ENCODE measurements at regions not wholly inside any gene's neighbourhood (a gene's known extent, or its start where the extent isn't known, plus 50 kb on each side); places are given as distances from the start of the nearest gene placed in this dataset.

- no peaks in the 10 kb centered on the region for H3K36me3 ChIP-seq
- no peak for DNase-seq
- no peak overlapping the region for H3K27ac ChIP-seq
- H3K9me3 ChIP-seq: no peaks in the 10 kb centered on the region
- TF ChIP-seq EP300 (IDR thresholded peaks at IDR 0.05) (no peak), POLR2A (IDR thresholded peaks at IDR 0.05) (no peak), POLR2AphosphoS5 (IDR thresholded peaks at IDR 0.05) (no peak)
- TF ChIP-seq, protein P1, sequence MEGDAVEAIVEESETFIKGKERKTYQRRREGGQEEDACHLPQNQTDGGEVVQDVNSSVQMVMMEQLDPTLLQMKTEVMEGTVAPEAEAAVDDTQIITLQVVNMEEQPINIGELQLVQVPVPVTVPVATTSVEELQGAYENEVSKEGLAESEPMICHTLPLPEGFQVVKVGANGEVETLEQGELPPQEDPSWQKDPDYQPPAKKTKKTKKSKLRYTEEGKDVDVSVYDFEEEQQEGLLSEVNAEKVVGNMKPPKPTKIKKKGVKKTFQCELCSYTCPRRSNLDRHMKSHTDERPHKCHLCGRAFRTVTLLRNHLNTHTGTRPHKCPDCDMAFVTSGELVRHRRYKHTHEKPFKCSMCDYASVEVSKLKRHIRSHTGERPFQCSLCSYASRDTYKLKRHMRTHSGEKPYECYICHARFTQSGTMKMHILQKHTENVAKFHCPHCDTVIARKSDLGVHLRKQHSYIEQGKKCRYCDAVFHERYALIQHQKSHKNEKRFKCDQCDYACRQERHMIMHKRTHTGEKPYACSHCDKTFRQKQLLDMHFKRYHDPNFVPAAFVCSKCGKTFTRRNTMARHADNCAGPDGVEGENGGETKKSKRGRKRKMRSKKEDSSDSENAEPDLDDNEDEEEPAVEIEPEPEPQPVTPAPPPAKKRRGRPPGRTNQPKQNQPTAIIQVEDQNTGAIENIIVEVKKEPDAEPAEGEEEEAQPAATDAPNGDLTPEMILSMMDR (IDR thresholded peaks at IDR 0.05): no peak
- ATAC-seq (ENCODE audit: low FRiP score in 2 of 2): no peak
- H3K4me3 ChIP-seq: no peak overlapping the region
- no peaks in the 10 kb centered on the region for H3K4me1 ChIP-seq
- no peaks in the 10 kb centered on the region for H3K27me3 ChIP-seq
- WGBS, 2 donors: 61% methylated on average over 8 of the region's 8 CpGs
Observed at GRCh38 chr4:58749206-58749605, 1639.0 kb upstream of the IGFBP7 start.

DNA sequence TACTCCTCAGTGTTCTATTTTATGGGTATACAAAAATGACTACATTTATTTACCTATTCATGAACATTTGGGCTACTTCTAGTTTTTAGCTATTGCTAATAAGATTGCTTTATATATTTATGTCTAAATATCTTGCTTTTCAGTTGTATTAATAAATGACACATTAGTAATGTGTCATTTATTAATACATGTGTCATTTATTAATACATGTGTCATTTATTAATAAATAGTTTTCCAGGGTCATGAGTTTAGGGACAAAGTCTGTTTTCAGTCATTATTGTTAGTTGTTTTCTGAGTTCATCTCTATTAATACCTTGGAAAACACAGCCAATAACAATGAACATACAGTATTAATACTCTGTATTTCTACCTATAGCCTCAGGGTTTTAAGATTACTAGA is 1630.7 kb upstream of the IGFBP7 start:
- H3K4me3 ChIP-seq: no peak overlapping the region
- no peaks in the 10 kb centered on the region for H3K9me3 ChIP-seq
- TF ChIP-seq EP300 (IDR thresholded peaks at IDR 0.05) (no peak), POLR2A (IDR thresholded peaks at IDR 0.05) (no peak), POLR2AphosphoS5 (IDR thresholded peaks at IDR 0.05) (no peak)
- no peaks in the 10 kb centered on the region for H3K27me3 ChIP-seq
- H3K27ac ChIP-seq: no peak overlapping the region
- ATAC-seq (ENCODE audit: low FRiP score in 2 of 2) (no peak), DNase-seq (no peak)
- H3K36me3 ChIP-seq: no peaks in the 10 kb centered on the region
- H3K4me1 ChIP-seq: no peaks in the 10 kb centered on the region

DNA sequence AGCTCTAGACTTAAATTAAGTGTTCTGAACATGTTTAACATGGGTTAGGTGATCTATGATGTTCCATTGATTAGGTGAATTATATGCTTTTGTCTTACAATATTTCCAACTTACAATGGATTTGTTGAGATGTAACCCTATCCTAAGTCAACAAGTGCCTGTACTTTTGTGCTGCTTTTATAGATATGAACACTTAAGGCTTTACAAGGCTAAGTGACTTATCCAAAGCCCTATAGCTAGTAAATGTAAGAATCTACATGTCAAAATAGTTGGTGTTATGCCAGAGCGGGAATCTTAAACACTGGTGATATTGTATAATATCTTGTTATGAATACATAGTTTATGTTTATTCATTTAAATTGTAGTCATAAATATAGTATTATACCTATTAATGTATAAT is 1629.1 kb upstream of the IGFBP7 start:
- ATAC-seq (ENCODE audit: low FRiP score in 2 of 2): no peak
- Histone ChIP-seq H3K4me3 (no peak overlapping the region), H3K9me3 (no peaks in the 10 kb centered on the region), H3K27ac (no peak overlapping the region), H3K27me3 (no peaks in the 10 kb centered on the region), H3K4me1 (no peaks in the 10 kb centered on the region), H3K36me3 (no peaks in the 10 kb centered on the region)
- 97 to 100% methylated on average over 1 of the region's 1 CpG for whole genome bisulfite sequencing, 2 donors
- TF ChIP-seq, protein P1 (IDR thresholded peaks at IDR 0.05): no peak
- no peak for TF ChIP-seq POLR2A (IDR thresholded peaks at IDR 0.05)
- TF ChIP-seq EP300 (IDR thresholded peaks at IDR 0.05): no peak
- TF ChIP-seq POLR2AphosphoS5 (IDR thresholded peaks at IDR 0.05): no peak
- no peak for DNase-seq

GRCh38 chr4:58738375-58738774 is 1628.2 kb upstream of the IGFBP7 start:
- ATAC-seq (ENCODE audit: low FRiP score in 2 of 2) (no peak), DNase-seq (no peak)
- no peaks in the 10 kb centered on the region for H3K27me3 ChIP-seq
- H3K36me3 ChIP-seq: no peaks in the 10 kb centered on the region
- no peaks in the 10 kb centered on the region for H3K4me1 ChIP-seq
- no peak overlapping the region for H3K27ac ChIP-seq
- H3K4me3 ChIP-seq: no peak overlapping the region
- H3K9me3 ChIP-seq: no peaks in the 10 kb centered on the region
- TF ChIP-seq, protein P1 (IDR thresholded peaks at IDR 0.05): no peak
- TF ChIP-seq POLR2A (IDR thresholded peaks at IDR 0.05) (no peak), EP300 (IDR thresholded peaks at IDR 0.05) (no peak), POLR2AphosphoS5 (IDR thresholded peaks at IDR 0.05) (no peak)

DNA sequence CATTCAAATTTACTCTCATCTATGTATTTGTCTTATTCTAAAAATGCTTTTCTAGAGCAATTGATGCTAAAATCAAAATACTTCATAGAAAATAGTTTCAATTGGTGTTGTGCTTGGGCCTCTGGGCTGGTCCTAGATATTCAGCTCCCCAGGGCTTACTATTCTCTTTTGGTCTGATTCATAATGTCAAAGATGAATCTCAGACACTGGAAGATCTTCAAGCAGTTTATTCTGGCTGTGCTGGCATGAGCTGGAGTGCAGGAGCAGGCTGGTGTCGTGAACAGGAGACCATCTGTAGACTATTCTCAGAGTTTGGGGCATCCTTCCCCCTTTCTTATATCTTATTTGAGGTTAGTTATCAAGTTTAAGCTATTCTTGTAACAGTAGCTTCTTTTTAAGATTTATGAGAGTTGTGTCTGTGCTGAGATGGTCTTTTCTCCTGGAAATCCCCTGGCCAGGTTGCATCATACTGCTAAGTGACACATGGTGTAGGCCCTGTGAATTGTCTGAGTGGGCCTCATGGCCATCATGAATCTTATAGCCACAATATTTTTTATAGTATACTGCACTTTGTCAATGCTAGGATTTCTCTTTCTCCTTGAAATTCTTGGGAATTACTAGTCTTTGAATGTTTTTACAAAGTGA is 1624.0 kb upstream of the IGFBP7 start:
- 80 to 91% methylated on average over 1 of the region's 1 CpG for WGBS, 2 donors

More for the DNA sequence above, 1624.0 kb upstream of the IGFBP7 start:
- H3K4me3 ChIP-seq: no peak overlapping the region
- no peaks in the 10 kb centered on the region for H3K36me3 ChIP-seq
- H3K27ac ChIP-seq: no peak overlapping the region
- H3K4me1 ChIP-seq: no peaks in the 10 kb centered on the region
- DNase-seq: no peak
- no peaks in the 10 kb centered on the region for H3K27me3 ChIP-seq
- ATAC-seq (ENCODE audit: low FRiP score in 2 of 2): no peak
- no peaks in the 10 kb centered on the region for H3K9me3 ChIP-seq
- TF ChIP-seq EP300 (IDR thresholded peaks at IDR 0.05) (no peak), POLR2A (IDR thresholded peaks at IDR 0.05) (no peak), POLR2AphosphoS5 (IDR thresholded peaks at IDR 0.05) (no peak)
- TF ChIP-seq, protein P1 (IDR thresholded peaks at IDR 0.05): no peak
